ENCODE measurements at regions not wholly inside any gene's neighbourhood (a gene's known extent, or its start where the extent isn't known, plus 50 kb on each side); places are given as distances from the start of the nearest gene placed in this dataset.
A peak's percentile ranks its signal among the peaks of the same experiment; 100 is the strongest.

- TF ChIP-seq, protein P1, sequence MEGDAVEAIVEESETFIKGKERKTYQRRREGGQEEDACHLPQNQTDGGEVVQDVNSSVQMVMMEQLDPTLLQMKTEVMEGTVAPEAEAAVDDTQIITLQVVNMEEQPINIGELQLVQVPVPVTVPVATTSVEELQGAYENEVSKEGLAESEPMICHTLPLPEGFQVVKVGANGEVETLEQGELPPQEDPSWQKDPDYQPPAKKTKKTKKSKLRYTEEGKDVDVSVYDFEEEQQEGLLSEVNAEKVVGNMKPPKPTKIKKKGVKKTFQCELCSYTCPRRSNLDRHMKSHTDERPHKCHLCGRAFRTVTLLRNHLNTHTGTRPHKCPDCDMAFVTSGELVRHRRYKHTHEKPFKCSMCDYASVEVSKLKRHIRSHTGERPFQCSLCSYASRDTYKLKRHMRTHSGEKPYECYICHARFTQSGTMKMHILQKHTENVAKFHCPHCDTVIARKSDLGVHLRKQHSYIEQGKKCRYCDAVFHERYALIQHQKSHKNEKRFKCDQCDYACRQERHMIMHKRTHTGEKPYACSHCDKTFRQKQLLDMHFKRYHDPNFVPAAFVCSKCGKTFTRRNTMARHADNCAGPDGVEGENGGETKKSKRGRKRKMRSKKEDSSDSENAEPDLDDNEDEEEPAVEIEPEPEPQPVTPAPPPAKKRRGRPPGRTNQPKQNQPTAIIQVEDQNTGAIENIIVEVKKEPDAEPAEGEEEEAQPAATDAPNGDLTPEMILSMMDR (IDR thresholded peaks at IDR 0.05; ENCODE audit: insufficient read depth, low read length), result no peak
- TF ChIP-seq REST (IDR thresholded peaks at IDR 0.05; ENCODE audit: insufficient replicate concordance, low read depth) (peak; percentile 85), POLR2AphosphoS5 (IDR thresholded peaks at IDR 0.05; ENCODE audit: low read depth) (no peak), GABPA (IDR thresholded peaks at IDR 0.05; ENCODE audit: low read depth) (no peak), SPI1 (IDR thresholded peaks at IDR 0.05; ENCODE audit: borderline replicate concordance, low read depth) (no peak)
These were observed 897.5 kb upstream of the AGA start for GRCh38 chr4:178339769-178340168.

All from HL-60 (cell line).